Ovary (tissue), 3 donors: ENCODE measurements at regions not wholly inside any gene's neighbourhood (a gene's known extent, or its start where the extent isn't known, plus 50 kb on each side); places are given as distances from the start of the nearest gene placed in this dataset.

Experiments used
- EP300 ChIP-seq: sonication (generic); formaldehyde crosslinking; IDR thresholded peaks from one replicate; pipeline ENCODE4 v1.6.1; 2017; ENCODE audit warnings: antibody characterized with exemption
- POLR2A ChIP-seq: fragments of 450-650 bp; IDR thresholded peaks from one replicate; pipeline ENCODE4 v1.6.1; 2017; ENCODE audit warnings: antibody characterized with exemption, mild to moderate bottlenecking, moderate library complexity
- TF ChIP-seq, protein P1 (sequence below), 3 donors: fragments of 450-650 bp in 2 of 3; fragments of 200-600 bp in 1 of 3; IDR thresholded peaks; one replicate each; pipeline versions ENCODE4 v1.5.1 to v1.8.0; 2016 to 2022; ENCODE audit warnings: antibody characterized with exemption in 3 of 3, mild to moderate bottlenecking in 1 of 3
- donor health status: DM: no; HTN: no; CAD: no.

- TF ChIP-seq, protein P1, sequence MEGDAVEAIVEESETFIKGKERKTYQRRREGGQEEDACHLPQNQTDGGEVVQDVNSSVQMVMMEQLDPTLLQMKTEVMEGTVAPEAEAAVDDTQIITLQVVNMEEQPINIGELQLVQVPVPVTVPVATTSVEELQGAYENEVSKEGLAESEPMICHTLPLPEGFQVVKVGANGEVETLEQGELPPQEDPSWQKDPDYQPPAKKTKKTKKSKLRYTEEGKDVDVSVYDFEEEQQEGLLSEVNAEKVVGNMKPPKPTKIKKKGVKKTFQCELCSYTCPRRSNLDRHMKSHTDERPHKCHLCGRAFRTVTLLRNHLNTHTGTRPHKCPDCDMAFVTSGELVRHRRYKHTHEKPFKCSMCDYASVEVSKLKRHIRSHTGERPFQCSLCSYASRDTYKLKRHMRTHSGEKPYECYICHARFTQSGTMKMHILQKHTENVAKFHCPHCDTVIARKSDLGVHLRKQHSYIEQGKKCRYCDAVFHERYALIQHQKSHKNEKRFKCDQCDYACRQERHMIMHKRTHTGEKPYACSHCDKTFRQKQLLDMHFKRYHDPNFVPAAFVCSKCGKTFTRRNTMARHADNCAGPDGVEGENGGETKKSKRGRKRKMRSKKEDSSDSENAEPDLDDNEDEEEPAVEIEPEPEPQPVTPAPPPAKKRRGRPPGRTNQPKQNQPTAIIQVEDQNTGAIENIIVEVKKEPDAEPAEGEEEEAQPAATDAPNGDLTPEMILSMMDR (IDR thresholded peaks at IDR 0.05): no peak
- TF ChIP-seq EP300 (no peak), POLR2A (no peak)
Measured at GRCh38 chr10:61064356-61064755, 120.4 kb upstream of the RHOBTB1 start.
